LHCN-M2 (cell line): ENCODE measurements at regions not wholly inside any gene's neighbourhood (a gene's known extent, or its start where the extent isn't known, plus 50 kb on each side); places are given as distances from the start of the nearest gene placed in this dataset.

Experiments used
- DNase-seq: peaks from one replicate; pipeline ENCODE4 v3.0.0-alpha.2; 2012; ENCODE audit warnings: low read depth

- DNase-seq: no peak
Observed at GRCh38 chr10:129253161-129253864, 213.7 kb upstream of the MGMT start.

- no peak for DNase-seq
Observed at GRCh38 chr10:129253865-129254179, 213.2 kb upstream of the MGMT start.

- no peak for DNase-seq
Observed at GRCh38 chr10:129258283-129258923, 208.6 kb upstream of the MGMT start.

- DNase-seq: no peak
Observed at GRCh38 chr10:129259128-129259815, 207.8 kb upstream of the MGMT start.

- DNase-seq: no peak
Observed at GRCh38 chr10:129272176-129272575, 194.9 kb upstream of the MGMT start.

- no peak for DNase-seq
Observed at GRCh38 chr10:129272866-129273650, 194.0 kb upstream of the MGMT start.

- no peak for DNase-seq
Observed at GRCh38 chr10:129273860-129274259, 193.2 kb upstream of the MGMT start.

- DNase-seq: no peak
Observed at GRCh38 chr10:129274748-129275474, 192.1 kb upstream of the MGMT start.

- no peak for DNase-seq
Observed at GRCh38 chr10:129275886-129276285, 191.2 kb upstream of the MGMT start.

GRCh38 chr10:129277084-129277483 is 190.0 kb upstream of the MGMT start:
- no peak for DNase-seq

GRCh38 chr10:129277841-129278240 is 189.2 kb upstream of the MGMT start:
- no peak for DNase-seq

GRCh38 chr10:129278686-129279085 is 188.4 kb upstream of the MGMT start:
- no peak for DNase-seq

GRCh38 chr10:129279446-129280154 is 187.4 kb upstream of the MGMT start:
- no peak for DNase-seq

GRCh38 chr10:129280155-129280502 is 186.9 kb upstream of the MGMT start:
- DNase-seq: no peak

- no peak for DNase-seq
Observed at GRCh38 chr10:129280908-129281586, 186.0 kb upstream of the MGMT start.

- no peak for DNase-seq
Observed at GRCh38 chr10:129285459-129285858, 181.6 kb upstream of the MGMT start.

GRCh38 chr10:129288999-129289584 is 177.9 kb upstream of the MGMT start:
- no peak for DNase-seq

GRCh38 chr10:129293991-129294700 is 172.9 kb upstream of the MGMT start:
- DNase-seq: no peak

GRCh38 chr10:129294944-129295343 is 172.1 kb upstream of the MGMT start:
- no peak for DNase-seq
